Spleen (tissue), 11 donors: ENCODE measurements at regions not wholly inside any gene's neighbourhood (a gene's known extent, or its start where the extent isn't known, plus 50 kb on each side); places are given as distances from the start of the nearest gene placed in this dataset.

Experiments
- DNase-seq: peaks from one replicate; pipeline ENCODE4 v3.0.0-alpha.2; 2020
- H3K27ac ChIP-seq, 8 donors: fragments of 200-600 bp; sonication (generic) in 7 of 8; 1 replicate in 4 of 8; 2 replicates in 4 of 8; pipeline versions ENCODE4 v1.5.0 to v1.8.0; 2016 to 2021; ENCODE audit warnings: inconsistent platforms in 4 of 8, mild to moderate bottlenecking in 4 of 8, moderate library complexity in 1 of 8
- H3K27me3 ChIP-seq, 7 donors: fragments of 200-600 bp; sonication (generic) in 6 of 7; replicated peaks in 1 of 7; 1 replicate in 4 of 7; 2 replicates in 3 of 7; pipeline versions ENCODE4 v1.5.0 to v1.8.0; 2016 to 2021; ENCODE audit warnings: inconsistent platforms in 3 of 7, mild to moderate bottlenecking in 1 of 7
- H3K36me3 ChIP-seq, 6 donors: fragments of 200-600 bp; sonication (generic) in 5 of 6; 1 replicate in 4 of 6; 2 replicates in 2 of 6; pipeline versions ENCODE4 v1.5.0 to v1.8.0; 2016 to 2021; ENCODE audit warnings: inconsistent platforms in 2 of 6
- H3K4me1 ChIP-seq, 6 donors: fragments of 200-600 bp; sonication (generic) in 5 of 6; 1 replicate in 3 of 6; 2 replicates in 3 of 6; pipeline versions ENCODE4 v1.5.0 to v1.8.0; 2016 to 2021; ENCODE audit warnings: inconsistent platforms in 3 of 6
- H3K4me3 ChIP-seq, 8 donors: fragments of 200-600 bp; sonication (generic) in 7 of 8; 1 replicate in 4 of 8; 2 replicates in 4 of 8; pipeline versions ENCODE4 v1.5.0 to v1.8.0; 2016 to 2021; ENCODE audit warnings: inconsistent platforms in 4 of 8, mild to moderate bottlenecking in 4 of 8, moderate library complexity in 2 of 8
- H3K9me3 ChIP-seq, 8 donors: fragments of 200-600 bp; sonication (generic) in 7 of 8; 1 replicate in 4 of 8; 2 replicates in 4 of 8; pipeline versions ENCODE4 v1.5.0 to v1.8.0; 2016 to 2021; ENCODE audit warnings: inconsistent platforms in 4 of 8
- POLR2A ChIP-seq, 3 donors: fragments of 450-650 bp; IDR thresholded peaks; one replicate each; pipeline ENCODE4 v1.5.1; 2017; ENCODE audit warnings: antibody characterized with exemption in 3 of 3, mild to moderate bottlenecking in 1 of 3
- POLR2AphosphoS5 ChIP-seq, 3 donors: sonication (generic); formaldehyde crosslinking; IDR thresholded peaks; one replicate each; pipeline ENCODE4 v1.5.1; 2017; ENCODE audit warnings: antibody characterized with exemption in 3 of 3
- WGBS, 5 donors: extraction: QIAGEN DNeasy Blood & Tissue Kit in 3 of 5; methylation state at CpG; one replicate each; pipeline versions ENCODE4 v1.1.5 to v1.1.7; 2013 to 2018; 5-methylcytosine and 5-hydroxymethylcytosine counted together
- intact Hi-C: fragments of 100-400 bp; cut with DNase I; formaldehyde crosslinking; loops from one replicate; pipeline ENCODE4 v1.15.0; 2023; ENCODE audit warnings: low total_unique reads
- TF ChIP-seq, protein P1 (sequence below), 11 experiments: fragments of 200-600 bp in 7 of 11; fragments of 450-650 bp in 4 of 11; sonication (generic) in 4 of 11; IDR thresholded peaks in 8 of 11; conservative IDR thresholded peaks in 3 of 11; 1 replicate in 7 of 11; 2 replicates in 4 of 11; pipeline versions ENCODE4 v1.4.0 to v1.8.0; 2016 to 2021; ENCODE audit warnings: antibody characterized with exemption in 11 of 11, inconsistent platforms in 4 of 11, mild to moderate bottlenecking in 1 of 11
- donor health status: healthy with polysubstance abuse.
- donor health status: DM: no; HTN: no; CAD: no; lungs with moderate emphysema.
- donor health status: DM: no; HTN: no; CAD: no.
- donor health status: Bipolar disorder and iron deficiency.
- donor health status: healthy.
- donor health status: DM: no; HTN: no; CAD: no.
- donor health status: DM: yes; HTN: yes; CAD: no.

GRCh38 chr6:113050010-113050858 lies 703.1 kb downstream of the RFPL4B start:
- 36 to 45% (median 41%) methylated on average over 6 of the region's 6 CpGs for WGBS, 5 donors
- H3K9me3 ChIP-seq = no peaks in the 10 kb centered on the region
- intact Hi-C loops = no loop called here
- no peak overlapping the region for H3K27ac ChIP-seq
- no peak overlapping the region for H3K4me3 ChIP-seq
- no peak for DNase-seq
- TF ChIP-seq, protein P1, sequence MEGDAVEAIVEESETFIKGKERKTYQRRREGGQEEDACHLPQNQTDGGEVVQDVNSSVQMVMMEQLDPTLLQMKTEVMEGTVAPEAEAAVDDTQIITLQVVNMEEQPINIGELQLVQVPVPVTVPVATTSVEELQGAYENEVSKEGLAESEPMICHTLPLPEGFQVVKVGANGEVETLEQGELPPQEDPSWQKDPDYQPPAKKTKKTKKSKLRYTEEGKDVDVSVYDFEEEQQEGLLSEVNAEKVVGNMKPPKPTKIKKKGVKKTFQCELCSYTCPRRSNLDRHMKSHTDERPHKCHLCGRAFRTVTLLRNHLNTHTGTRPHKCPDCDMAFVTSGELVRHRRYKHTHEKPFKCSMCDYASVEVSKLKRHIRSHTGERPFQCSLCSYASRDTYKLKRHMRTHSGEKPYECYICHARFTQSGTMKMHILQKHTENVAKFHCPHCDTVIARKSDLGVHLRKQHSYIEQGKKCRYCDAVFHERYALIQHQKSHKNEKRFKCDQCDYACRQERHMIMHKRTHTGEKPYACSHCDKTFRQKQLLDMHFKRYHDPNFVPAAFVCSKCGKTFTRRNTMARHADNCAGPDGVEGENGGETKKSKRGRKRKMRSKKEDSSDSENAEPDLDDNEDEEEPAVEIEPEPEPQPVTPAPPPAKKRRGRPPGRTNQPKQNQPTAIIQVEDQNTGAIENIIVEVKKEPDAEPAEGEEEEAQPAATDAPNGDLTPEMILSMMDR (IDR thresholded peaks at IDR 0.05 in 8 of 11, conservative IDR thresholded peaks at IDR 0.05 in 3 of 11) = no peak
- no peak for TF ChIP-seq POLR2AphosphoS5 (IDR thresholded peaks at IDR 0.05)
- TF ChIP-seq POLR2A (IDR thresholded peaks at IDR 0.05) = no peak
- no peaks in the 10 kb centered on the region for H3K4me1 ChIP-seq
- H3K27me3 ChIP-seq = no peaks in the 10 kb centered on the region
- no peaks in the 10 kb centered on the region for H3K36me3 ChIP-seq

DNA sequence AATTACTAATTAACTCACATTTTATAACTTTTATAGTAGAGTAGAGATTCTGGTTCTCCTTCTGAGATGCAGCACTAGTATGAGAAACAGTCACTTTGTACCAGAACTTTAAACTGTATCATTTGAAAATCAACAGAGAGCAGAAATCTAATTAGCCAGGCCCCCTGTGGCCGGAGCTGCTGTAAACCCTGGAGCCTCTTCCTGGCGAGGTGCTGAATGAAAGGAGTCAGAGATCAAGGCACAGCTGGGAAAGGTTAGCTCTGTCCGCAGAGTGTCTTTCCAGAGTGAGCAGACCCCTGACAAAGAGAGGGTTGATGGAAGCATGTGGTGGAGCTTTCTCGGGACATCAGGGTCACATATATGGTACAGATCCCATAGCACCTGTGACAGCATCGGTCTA lies 703.8 kb downstream of the RFPL4B start:
- DNase-seq = no peak
- H3K27ac ChIP-seq = no peak overlapping the region
- H3K4me3 ChIP-seq = no peak overlapping the region
- TF ChIP-seq POLR2A (IDR thresholded peaks at IDR 0.05) = no peak
- no peak for TF ChIP-seq POLR2AphosphoS5 (IDR thresholded peaks at IDR 0.05)
- TF ChIP-seq, protein P1 (IDR thresholded peaks at IDR 0.05 in 8 of 11, conservative IDR thresholded peaks at IDR 0.05 in 3 of 11) = no peak
- H3K36me3 ChIP-seq = no peaks in the 10 kb centered on the region
- 75 to 89% (median 81%) methylated on average over 5 of the region's 5 CpGs for WGBS, 5 donors
- H3K27me3 ChIP-seq = no peaks in the 10 kb centered on the region
- H3K9me3 ChIP-seq = peaks cover 0 to 2% (median 0%) of the 10 kb centered on the region in 8 donors
- H3K4me1 ChIP-seq = no peaks in the 10 kb centered on the region
- intact Hi-C loops = no loop called here

DNA sequence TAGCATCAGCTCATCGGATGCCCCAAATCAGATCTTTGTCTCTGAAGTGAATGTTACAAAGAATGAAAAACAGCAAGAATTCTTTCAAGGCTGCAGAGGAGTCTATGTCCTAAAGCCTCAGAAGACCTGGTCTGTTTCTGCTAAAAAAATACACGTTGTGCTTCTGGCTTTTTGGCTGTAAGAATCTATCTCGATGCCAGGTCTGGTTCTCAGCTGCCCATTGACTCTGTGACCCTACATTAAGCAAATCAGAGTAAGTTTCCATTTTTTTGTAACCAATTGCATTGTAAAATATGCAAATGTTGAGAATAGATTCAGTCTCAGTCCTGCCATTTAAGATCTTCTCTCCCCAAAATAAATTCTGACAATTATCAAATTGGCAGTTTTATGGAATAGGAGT lies 705.4 kb downstream of the RFPL4B start:
- H3K4me1 ChIP-seq = no peaks in the 10 kb centered on the region
- TF ChIP-seq POLR2AphosphoS5 (IDR thresholded peaks at IDR 0.05) (no peak), POLR2A (IDR thresholded peaks at IDR 0.05) (no peak)
- TF ChIP-seq, protein P1 (IDR thresholded peaks at IDR 0.05 in 8 of 11, conservative IDR thresholded peaks at IDR 0.05 in 3 of 11) = no peak
- H3K36me3 ChIP-seq = no peaks in the 10 kb centered on the region
- H3K27ac ChIP-seq = no peak overlapping the region
- no peak overlapping the region for H3K4me3 ChIP-seq
- no peaks in the 10 kb centered on the region for H3K27me3 ChIP-seq
- intact Hi-C loops = no loop called here
- peaks cover 0 to 6% (median 0%) of the 10 kb centered on the region in 8 donors for H3K9me3 ChIP-seq
- no peak for DNase-seq
- 77 to 88% (median 78%) methylated on average over 3 of the region's 3 CpGs for WGBS, 5 donors

DNA sequence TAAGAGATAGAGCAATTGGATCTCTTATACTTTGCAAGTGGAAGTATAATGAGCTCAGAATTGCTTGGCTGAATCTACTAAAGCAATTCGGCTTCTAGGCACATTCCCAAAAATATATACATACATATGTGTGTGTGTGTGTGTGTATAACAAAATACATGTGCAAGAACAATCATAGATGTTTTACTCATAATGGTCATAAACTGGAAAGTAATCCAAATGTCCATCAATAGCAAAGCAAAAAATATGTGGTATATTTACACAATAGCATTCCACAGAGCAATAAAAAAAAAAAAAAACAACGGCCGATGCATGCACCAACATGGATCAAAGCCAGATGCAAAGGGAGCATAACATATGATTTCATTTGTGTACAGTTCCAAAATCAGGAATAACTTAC lies 707.9 kb downstream of the RFPL4B start:
- Histone ChIP-seq H3K27ac (no peak overlapping the region), H3K4me3 (no peak overlapping the region), H3K27me3 (no peaks in the 10 kb centered on the region), H3K9me3 (peaks cover 0 to 6% (median 0%) of the 10 kb centered on the region in 8 donors), H3K36me3 (no peaks in the 10 kb centered on the region), H3K4me1 (no peaks in the 10 kb centered on the region)
- intact Hi-C loops = no loop called here
- no peak for DNase-seq
- TF ChIP-seq, protein P1 (IDR thresholded peaks at IDR 0.05 in 8 of 11, conservative IDR thresholded peaks at IDR 0.05 in 3 of 11) = no peak
- no peak for TF ChIP-seq POLR2A (IDR thresholded peaks at IDR 0.05)
- TF ChIP-seq POLR2AphosphoS5 (IDR thresholded peaks at IDR 0.05) = no peak
- 81 to 95% (median 83%) methylated on average over 3 of the region's 3 CpGs for WGBS, 5 donors
